Smooth muscle cell of the brain vasculature (primary cell): ENCODE measurements at regions not wholly inside any gene's neighbourhood (a gene's known extent, or its start where the extent isn't known, plus 50 kb on each side); places are given as distances from the start of the nearest gene placed in this dataset.
A peak's percentile ranks its signal among the peaks of the same experiment; 100 is the strongest.
"Not testable (repeated sequence)": the region's sequence is repeated elsewhere in the genome, so short reads cannot be mapped to it uniquely, and the experiment has no call there.

Experiments
- DNase-seq: peaks from one replicate; pipeline ENCODE4 v3.0.0-alpha.2; 2012; ENCODE audit warnings: low read depth, low spot score

- DNase-seq: no peak
These were observed 129.6 kb upstream of the TNRC6C start for GRCh38 chr17:77828749-77829539.

GRCh38 chr17:77829843-77830799 lies 128.4 kb upstream of the TNRC6C start:
- DNase-seq: no peak

GRCh38 chr17:77830816-77831473 lies 127.6 kb upstream of the TNRC6C start:
- no peak for DNase-seq

GRCh38 chr17:77831474-77832179 lies 126.9 kb upstream of the TNRC6C start:
- no peak for DNase-seq

- no peak for DNase-seq
These were observed 126.3 kb upstream of the TNRC6C start for GRCh38 chr17:77832180-77832560.

GRCh38 chr17:77833769-77834168 lies 124.7 kb upstream of the TNRC6C start:
- no peak for DNase-seq

- DNase-seq: peak; percentile 59
These were observed 124.1 kb upstream of the TNRC6C start for GRCh38 chr17:77834170-77835115.

GRCh38 chr17:77836557-77837041 lies 121.9 kb upstream of the TNRC6C start:
- no peak for DNase-seq

GRCh38 chr17:77837072-77837471 lies 121.4 kb upstream of the TNRC6C start:
- not testable (repeated sequence) for DNase-seq

- DNase-seq: no peak
These were observed 120.6 kb upstream of the TNRC6C start for GRCh38 chr17:77837917-77838316.

- DNase-seq: no peak
These were observed 119.5 kb upstream of the TNRC6C start for GRCh38 chr17:77838748-77839697.

GRCh38 chr17:77839698-77840512 lies 118.6 kb upstream of the TNRC6C start:
- DNase-seq: peak; percentile 52

- DNase-seq: no peak
These were observed 117.9 kb upstream of the TNRC6C start for GRCh38 chr17:77840513-77841165.

GRCh38 chr17:77841742-77842527 lies 116.6 kb upstream of the TNRC6C start:
- no peak for DNase-seq

GRCh38 chr17:77842528-77843147 lies 115.9 kb upstream of the TNRC6C start:
- no peak for DNase-seq

GRCh38 chr17:77843255-77843895 lies 115.1 kb upstream of the TNRC6C start:
- DNase-seq: not testable (repeated sequence)
